Right lung (tissue), 2 donors: ENCODE measurements at regions not wholly inside any gene's neighbourhood (a gene's known extent, or its start where the extent isn't known, plus 50 kb on each side); places are given as distances from the start of the nearest gene placed in this dataset.

Source experiments
- DNase-seq, 2 donors: peaks; one replicate each; pipeline ENCODE4 v3.0.0-alpha.2; 2013

- DNase-seq = peak in 1 of 2 donors; percentile 6
These were observed 477.0 kb downstream of the GBA3 start for GRCh38 chr4:23169608-23170311.

GRCh38 chr4:23166919-23167318, 474.2 kb downstream of the GBA3 start:
- DNase-seq = no peak

GRCh38 chr4:23166407-23166806, 473.7 kb downstream of the GBA3 start:
- no peak for DNase-seq

GRCh38 chr4:23165669-23166068, 472.9 kb downstream of the GBA3 start:
- no peak for DNase-seq

- DNase-seq = no peak
These were observed 471.1 kb downstream of the GBA3 start for GRCh38 chr4:23163647-23164436.

GRCh38 chr4:23162275-23162674, 469.5 kb downstream of the GBA3 start:
- DNase-seq = no peak

GRCh38 chr4:23161787-23162186, 469.1 kb downstream of the GBA3 start:
- no peak for DNase-seq

GRCh38 chr4:23153076-23153475, 460.3 kb downstream of the GBA3 start:
- no peak for DNase-seq

- no peak for DNase-seq
These were observed 457.1 kb downstream of the GBA3 start for GRCh38 chr4:23149815-23150214.

GRCh38 chr4:23144707-23145106, 452.0 kb downstream of the GBA3 start:
- no peak for DNase-seq

- DNase-seq = peak; percentile 28 to 31
These were observed 443.3 kb downstream of the GBA3 start for GRCh38 chr4:23135792-23136645.

- DNase-seq = no peak
These were observed 441.6 kb downstream of the GBA3 start for GRCh38 chr4:23134331-23134730.

- no peak for DNase-seq
These were observed 438.1 kb downstream of the GBA3 start for GRCh38 chr4:23130845-23131244.

GRCh38 chr4:23125118-23125517, 432.4 kb downstream of the GBA3 start:
- DNase-seq = no peak

GRCh38 chr4:23122666-23123400, 430.1 kb downstream of the GBA3 start:
- DNase-seq = no peak

- no peak for DNase-seq
These were observed 427.6 kb downstream of the GBA3 start for GRCh38 chr4:23120374-23120773.

- no peak for DNase-seq
These were observed 425.1 kb downstream of the GBA3 start for GRCh38 chr4:23117826-23118225.

GRCh38 chr4:23114538-23114937, 421.8 kb downstream of the GBA3 start:
- DNase-seq = no peak

- peak; percentile 52 for DNase-seq
These were observed 420.4 kb downstream of the GBA3 start for GRCh38 chr4:23113104-23113503.

GRCh38 chr4:23106516-23106915, 413.8 kb downstream of the GBA3 start:
- no peak for DNase-seq

- no peak for DNase-seq
These were observed 413.1 kb downstream of the GBA3 start for GRCh38 chr4:23105759-23106370.
